ENCODE measurements at regions not wholly inside any gene's neighbourhood (a gene's known extent, or its start where the extent isn't known, plus 50 kb on each side); places are given as distances from the start of the nearest gene placed in this dataset.

DNA sequence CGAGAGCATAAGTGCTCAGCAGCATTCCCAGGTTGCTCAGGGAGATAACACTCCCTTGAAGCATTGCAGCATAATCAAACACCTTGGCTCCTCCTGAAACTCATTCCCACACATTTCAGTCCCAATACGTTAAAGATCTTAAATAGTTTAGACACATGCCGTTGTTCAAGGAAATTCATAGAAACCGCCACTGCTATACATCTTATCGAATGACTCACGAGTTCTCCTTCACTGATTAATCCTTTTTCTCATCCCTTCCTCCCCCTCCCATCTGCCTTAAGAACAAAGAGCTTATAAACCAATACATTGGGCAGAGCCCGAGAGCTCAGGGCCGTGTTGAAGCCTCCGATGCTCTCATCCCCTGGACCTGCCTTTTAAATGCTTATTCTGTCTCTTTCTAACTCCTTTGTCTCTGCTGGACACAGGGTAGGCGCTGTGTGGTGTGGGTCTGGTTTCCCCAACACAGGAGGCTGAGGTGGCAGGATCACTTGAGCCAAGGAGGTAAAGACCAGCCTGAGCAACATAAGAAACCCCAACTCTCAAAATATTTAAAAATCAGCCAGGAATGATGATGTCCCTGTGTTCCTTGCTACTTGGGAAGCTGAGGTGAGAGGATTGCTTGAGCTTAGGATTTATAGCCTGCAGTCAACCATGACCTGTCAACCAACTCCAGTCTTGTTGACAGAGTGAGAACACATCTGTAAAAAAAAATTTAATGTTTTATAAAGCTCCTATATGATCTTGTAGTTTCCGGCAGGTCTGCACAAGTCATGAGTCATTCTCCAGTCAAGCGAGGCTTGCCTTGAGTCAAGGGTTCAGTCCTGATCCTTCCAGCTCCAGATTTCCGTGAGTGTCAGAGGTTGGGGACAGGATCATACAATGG is 394.0 kb upstream of the HSFY2 start:
- H3K4me1 ChIP-seq: no peaks in the 10 kb centered on the region
- no peak for DNase-seq
- H3K27me3 ChIP-seq: no peaks in the 10 kb centered on the region
- intact Hi-C loops (cut with DNase I): no loop called here
- no peaks in the 10 kb centered on the region for H3K9me3 ChIP-seq
- no peak overlapping the region for H3K27ac ChIP-seq
- TF ChIP-seq, protein P1, sequence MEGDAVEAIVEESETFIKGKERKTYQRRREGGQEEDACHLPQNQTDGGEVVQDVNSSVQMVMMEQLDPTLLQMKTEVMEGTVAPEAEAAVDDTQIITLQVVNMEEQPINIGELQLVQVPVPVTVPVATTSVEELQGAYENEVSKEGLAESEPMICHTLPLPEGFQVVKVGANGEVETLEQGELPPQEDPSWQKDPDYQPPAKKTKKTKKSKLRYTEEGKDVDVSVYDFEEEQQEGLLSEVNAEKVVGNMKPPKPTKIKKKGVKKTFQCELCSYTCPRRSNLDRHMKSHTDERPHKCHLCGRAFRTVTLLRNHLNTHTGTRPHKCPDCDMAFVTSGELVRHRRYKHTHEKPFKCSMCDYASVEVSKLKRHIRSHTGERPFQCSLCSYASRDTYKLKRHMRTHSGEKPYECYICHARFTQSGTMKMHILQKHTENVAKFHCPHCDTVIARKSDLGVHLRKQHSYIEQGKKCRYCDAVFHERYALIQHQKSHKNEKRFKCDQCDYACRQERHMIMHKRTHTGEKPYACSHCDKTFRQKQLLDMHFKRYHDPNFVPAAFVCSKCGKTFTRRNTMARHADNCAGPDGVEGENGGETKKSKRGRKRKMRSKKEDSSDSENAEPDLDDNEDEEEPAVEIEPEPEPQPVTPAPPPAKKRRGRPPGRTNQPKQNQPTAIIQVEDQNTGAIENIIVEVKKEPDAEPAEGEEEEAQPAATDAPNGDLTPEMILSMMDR (IDR thresholded peaks at IDR 0.05): no peak
- no peak for TF ChIP-seq POLR2A (IDR thresholded peaks at IDR 0.05)
- no peaks in the 10 kb centered on the region for H3K36me3 ChIP-seq
- H3K4me3 ChIP-seq: no peak overlapping the region
- WGBS, 4 donors: 76 to 79% methylated on average over 13 of the region's 13 CpGs; no CpG with 5 or more reads in 2 of the 4 donors
- no peak for ATAC-seq

DNA sequence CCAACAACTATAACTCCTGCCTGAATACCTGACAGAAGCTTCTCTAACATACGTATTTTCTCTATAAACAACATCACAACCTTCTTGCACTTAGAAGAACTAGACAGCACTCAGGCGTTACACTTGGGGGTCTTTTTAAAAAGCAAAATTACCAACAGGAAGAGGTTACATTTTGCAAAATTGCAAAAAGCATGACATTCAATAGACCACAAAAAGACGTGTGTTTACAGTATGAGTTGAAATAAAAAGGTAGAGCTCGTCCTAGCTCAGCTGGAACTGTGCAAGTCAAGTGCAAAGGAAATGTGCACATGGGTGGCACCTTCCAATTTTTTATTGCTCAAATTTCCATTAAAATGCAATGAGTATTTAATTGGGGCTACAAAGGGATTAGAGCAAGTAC is 375.2 kb upstream of the HSFY2 start:
- no peak overlapping the region for H3K27ac ChIP-seq
- intact Hi-C loops (cut with DNase I): no loop called here
- DNase-seq (no peak), ATAC-seq (no peak)
- WGBS, 4 donors: 57 to 62% methylated on average over 4 of the region's 4 CpGs; no CpG with 5 or more reads in 2 of the 4 donors
- H3K4me3 ChIP-seq: no peak overlapping the region
- no peaks in the 10 kb centered on the region for H3K27me3 ChIP-seq
- H3K36me3 ChIP-seq: no peaks in the 10 kb centered on the region
- no peaks in the 10 kb centered on the region for H3K4me1 ChIP-seq
- H3K9me3 ChIP-seq: no peaks in the 10 kb centered on the region
- TF ChIP-seq POLR2A (IDR thresholded peaks at IDR 0.05): no peak
- TF ChIP-seq, protein P1 (IDR thresholded peaks at IDR 0.05): no peak

DNA sequence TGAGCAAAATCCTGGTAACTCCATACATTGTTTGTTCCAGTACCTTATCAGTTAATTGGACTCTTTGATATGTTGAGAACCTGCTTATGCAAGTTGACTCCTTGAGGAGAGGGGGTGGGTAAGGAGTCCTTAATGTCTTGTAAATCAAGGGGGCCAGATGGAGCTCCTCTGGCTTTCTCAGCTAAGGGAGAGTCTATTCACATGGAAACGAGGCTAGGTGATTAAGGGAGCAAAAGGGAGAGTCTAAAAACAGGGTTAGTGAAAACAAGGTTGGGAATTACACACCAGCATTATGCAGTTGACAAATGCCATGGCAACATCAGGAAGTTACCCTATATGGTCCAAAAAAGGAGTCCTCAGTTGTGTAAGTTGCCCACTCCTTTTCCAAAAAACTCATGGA is 372.8 kb upstream of the HSFY2 start:
- no peak overlapping the region for H3K27ac ChIP-seq
- H3K4me1 ChIP-seq: no peaks in the 10 kb centered on the region
- no peak for DNase-seq
- ATAC-seq: no peak
- no peak for TF ChIP-seq POLR2A (IDR thresholded peaks at IDR 0.05)
- TF ChIP-seq, protein P1 (IDR thresholded peaks at IDR 0.05): no peak
- H3K27me3 ChIP-seq: no peaks in the 10 kb centered on the region
- 0 to 3% methylated on average over 1 of the region's 1 CpG; no CpG with 5 or more reads in 2 of the 4 donors for WGBS, 4 donors
- no peak overlapping the region for H3K4me3 ChIP-seq
- no peaks in the 10 kb centered on the region for H3K9me3 ChIP-seq
- intact Hi-C loops (cut with DNase I): no loop called here
- no peaks in the 10 kb centered on the region for H3K36me3 ChIP-seq

DNA sequence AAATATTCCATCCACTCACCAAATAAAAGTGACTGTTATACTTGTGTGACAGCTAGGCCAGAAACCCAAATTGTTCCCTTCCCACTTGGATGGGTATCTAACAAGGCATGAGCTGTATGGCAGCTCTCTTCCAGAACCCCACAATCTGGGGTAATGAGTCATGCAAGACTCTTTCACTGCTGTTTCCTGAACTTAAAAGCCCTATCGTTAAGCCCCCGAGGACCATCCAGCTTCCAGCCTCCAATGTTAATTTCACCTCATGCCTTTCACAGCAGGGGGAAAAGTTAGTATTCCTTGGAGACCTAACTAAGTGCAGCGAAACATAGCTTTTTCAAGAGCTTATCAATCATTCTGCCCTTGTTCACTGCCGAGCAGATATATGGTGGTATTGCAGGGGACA is 368.6 kb upstream of the HSFY2 start:
- Histone ChIP-seq H3K4me1 (no peaks in the 10 kb centered on the region), H3K36me3 (no peaks in the 10 kb centered on the region), H3K9me3 (no peaks in the 10 kb centered on the region), H3K27me3 (no peaks in the 10 kb centered on the region), H3K27ac (no peak overlapping the region), H3K4me3 (no peak overlapping the region)
- intact Hi-C loops (cut with DNase I): no loop called here
- DNase-seq (no peak), ATAC-seq (no peak)
- WGBS, 4 donors: 31 to 34% methylated on average over 4 of the region's 4 CpGs; no CpG with 5 or more reads in 2 of the 4 donors
- no peak for TF ChIP-seq POLR2A (IDR thresholded peaks at IDR 0.05)
- TF ChIP-seq, protein P1 (IDR thresholded peaks at IDR 0.05): no peak
